Body of pancreas (tissue), 4 donors: ENCODE measurements at regions not wholly inside any gene's neighbourhood (a gene's known extent, or its start where the extent isn't known, plus 50 kb on each side); places are given as distances from the start of the nearest gene placed in this dataset.
A peak's percentile ranks its signal among the peaks of the same experiment; 100 is the strongest.

Experiments used
- ATAC-seq: fragments of 150-250 bp; one replicate; pipeline ENCODE4 v1.9.1; 2016
- DNase-seq, 4 donors: peaks; one replicate each; pipeline ENCODE4 v3.0.0-alpha.2; 2019
- H3K27ac ChIP-seq, 4 donors: fragments of 200-600 bp; sonication (generic); 1 replicate in 3 of 4; 2 replicates in 1 of 4; pipeline versions ENCODE4 v1.5.1 to v1.6.1; 2016 to 2019; ENCODE audit warnings: mild to moderate bottlenecking in 1 of 4, mixed read lengths in 1 of 4, moderate library complexity in 1 of 4
- H3K27me3 ChIP-seq, 2 donors: fragments of 200-600 bp; sonication (generic); one replicate each; pipeline ENCODE4 v1.6.0; 2016; ENCODE audit warnings: mild to moderate bottlenecking in 1 of 2
- H3K36me3 ChIP-seq, 2 donors: fragments of 200-600 bp; sonication (generic); replicated peaks in 1 of 2; 2 replicates each; pipeline ENCODE4 v1.5.1; 2016; ENCODE audit warnings: low read depth in 2 of 2; ENCODE audit not compliant: insufficient read depth in 1 of 2
- H3K4me1 ChIP-seq: fragments of 200-600 bp; sonication (generic); one replicate; pipeline ENCODE4 v1.6.0; 2016
- H3K4me3 ChIP-seq, 2 donors: fragments of 200-600 bp; sonication (generic); 1 replicate in 1 of 2; 2 replicates in 1 of 2; pipeline ENCODE4 v1.5.1; 2016 to 2019
- H3K9me3 ChIP-seq, 3 donors: fragments of 200-600 bp; sonication (generic); 1 replicate in 2 of 3; 2 replicates in 1 of 3; pipeline ENCODE4 v1.5.1; 2016
- POLR2A ChIP-seq, 3 donors: fragments of 450-650 bp; IDR thresholded peaks; one replicate each; pipeline ENCODE4 v1.6.1; 2016; ENCODE audit warnings: antibody characterized with exemption in 3 of 3, mild to moderate bottlenecking in 2 of 3
- WGBS, 2 donors: methylation state at CpG; one replicate each; pipeline ENCODE4 v1.1.5; 2017; 5-methylcytosine and 5-hydroxymethylcytosine counted together
- intact Hi-C: fragments of 100-400 bp; cut with DNase I; formaldehyde crosslinking; loops from one replicate; pipeline ENCODE4 v1.15.1; 2023
- TF ChIP-seq, protein P1 (sequence below), 7 experiments: fragments of 450-650 bp in 4 of 7; fragments of 200-600 bp in 3 of 7; sonication (generic) in 3 of 7; IDR thresholded peaks; one replicate each; pipeline ENCODE4 v1.5.1; 2016 to 2019; ENCODE audit warnings: antibody characterized with exemption in 7 of 7

GRCh38 chr2:165010556-165010955 is 55.2 kb upstream of the SLC38A11 start:
- no peaks in the 10 kb centered on the region for H3K27me3 ChIP-seq
- H3K36me3 ChIP-seq = no peaks in the 10 kb centered on the region
- H3K9me3 ChIP-seq = no peaks in the 10 kb centered on the region
- DNase-seq (no peak), ATAC-seq (no peak)
- TF ChIP-seq, protein P1, sequence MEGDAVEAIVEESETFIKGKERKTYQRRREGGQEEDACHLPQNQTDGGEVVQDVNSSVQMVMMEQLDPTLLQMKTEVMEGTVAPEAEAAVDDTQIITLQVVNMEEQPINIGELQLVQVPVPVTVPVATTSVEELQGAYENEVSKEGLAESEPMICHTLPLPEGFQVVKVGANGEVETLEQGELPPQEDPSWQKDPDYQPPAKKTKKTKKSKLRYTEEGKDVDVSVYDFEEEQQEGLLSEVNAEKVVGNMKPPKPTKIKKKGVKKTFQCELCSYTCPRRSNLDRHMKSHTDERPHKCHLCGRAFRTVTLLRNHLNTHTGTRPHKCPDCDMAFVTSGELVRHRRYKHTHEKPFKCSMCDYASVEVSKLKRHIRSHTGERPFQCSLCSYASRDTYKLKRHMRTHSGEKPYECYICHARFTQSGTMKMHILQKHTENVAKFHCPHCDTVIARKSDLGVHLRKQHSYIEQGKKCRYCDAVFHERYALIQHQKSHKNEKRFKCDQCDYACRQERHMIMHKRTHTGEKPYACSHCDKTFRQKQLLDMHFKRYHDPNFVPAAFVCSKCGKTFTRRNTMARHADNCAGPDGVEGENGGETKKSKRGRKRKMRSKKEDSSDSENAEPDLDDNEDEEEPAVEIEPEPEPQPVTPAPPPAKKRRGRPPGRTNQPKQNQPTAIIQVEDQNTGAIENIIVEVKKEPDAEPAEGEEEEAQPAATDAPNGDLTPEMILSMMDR (IDR thresholded peaks at IDR 0.05) = no peak
- H3K4me1 ChIP-seq = peaks cover 25% of the 10 kb centered on the region
- no peak overlapping the region for H3K4me3 ChIP-seq
- intact Hi-C loops = no loop called here
- 93 to 95% methylated on average over 1 of the region's 1 CpG for WGBS, 2 donors
- H3K27ac ChIP-seq = no peak overlapping the region

GRCh38 chr2:165009466-165009865 is 54.1 kb upstream of the SLC38A11 start:
- WGBS, 2 donors = 50 to 65% methylated on average over 1 of the region's 1 CpG
- no peak for DNase-seq
- H3K27me3 ChIP-seq = no peaks in the 10 kb centered on the region
- H3K27ac ChIP-seq = peak overlapping the region in 1 of 4 donors; percentile 85
- no peaks in the 10 kb centered on the region for H3K9me3 ChIP-seq
- H3K4me1 ChIP-seq = peaks cover 25% of the 10 kb centered on the region
- intact Hi-C loops = no loop called here
- TF ChIP-seq POLR2A (IDR thresholded peaks at IDR 0.05) = no peak
- TF ChIP-seq, protein P1 (IDR thresholded peaks at IDR 0.05) = no peak
- no peak overlapping the region for H3K4me3 ChIP-seq
- no peaks in the 10 kb centered on the region for H3K36me3 ChIP-seq
- no peak for ATAC-seq

DNA sequence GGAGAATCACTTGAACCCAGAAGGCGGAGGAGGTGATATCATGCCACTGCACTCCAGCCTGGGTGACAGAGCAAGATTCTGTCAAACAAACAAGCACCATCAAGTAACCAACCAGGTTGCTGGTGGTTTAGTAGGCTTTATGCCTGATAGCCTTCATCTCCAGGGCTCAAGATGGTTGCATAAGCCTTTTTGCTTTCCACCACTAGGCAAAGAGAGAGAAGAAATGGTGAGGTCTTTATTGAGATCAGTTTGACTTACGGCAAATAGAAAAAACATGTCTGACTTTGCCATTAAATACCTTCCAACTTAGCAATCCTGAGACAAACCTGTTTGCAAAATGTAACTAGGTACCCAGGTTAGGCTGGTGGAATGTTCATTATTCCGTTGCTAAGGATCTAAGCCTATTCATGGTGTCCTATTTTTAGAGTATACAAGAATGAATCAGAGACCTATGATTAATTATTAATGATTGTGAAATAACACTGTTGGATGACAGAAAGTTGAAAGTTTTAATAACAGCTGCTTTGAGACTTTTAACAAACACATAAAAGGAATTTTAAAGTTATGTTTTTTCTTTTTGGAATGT is 53.5 kb upstream of the SLC38A11 start:
- H3K4me3 ChIP-seq = no peak overlapping the region

GRCh38 chr2:165007161-165007744 is 51.9 kb upstream of the SLC38A11 start:
- intact Hi-C loops = no loop called here
- H3K9me3 ChIP-seq = no peaks in the 10 kb centered on the region
- H3K36me3 ChIP-seq = no peaks in the 10 kb centered on the region
- H3K27ac ChIP-seq = peak overlapping the region in 1 of 4 donors; percentile 2
- no peak for TF ChIP-seq POLR2A (IDR thresholded peaks at IDR 0.05)
- TF ChIP-seq, protein P1 (IDR thresholded peaks at IDR 0.05) = no peak
- H3K4me3 ChIP-seq = no peak overlapping the region
- no peak for DNase-seq
- H3K4me1 ChIP-seq = peaks cover 25% of the 10 kb centered on the region
- H3K27me3 ChIP-seq = no peaks in the 10 kb centered on the region
- WGBS, 2 donors = 72 to 87% methylated on average over 1 of the region's 1 CpG
- ATAC-seq = no peak

More for the DNA sequence above, 53.5 kb upstream of the SLC38A11 start:
- peak; percentile 99 for ATAC-seq
- H3K4me1 ChIP-seq = peaks cover 25% of the 10 kb centered on the region
- H3K9me3 ChIP-seq = no peaks in the 10 kb centered on the region
- WGBS, 2 donors = 53 to 56% methylated on average over 3 of the region's 3 CpGs
- intact Hi-C loops = no loop called here
- no peaks in the 10 kb centered on the region for H3K27me3 ChIP-seq
- no peaks in the 10 kb centered on the region for H3K36me3 ChIP-seq
- H3K27ac ChIP-seq = peak overlapping the region; percentile 41 to 85 (median 78)
- peak in 2 of 4 donors; percentile 25 to 47 for DNase-seq
- TF ChIP-seq, protein P1 (IDR thresholded peaks at IDR 0.05) = peak in 1 of 7 experiments; percentile 4
- no peak for TF ChIP-seq POLR2A (IDR thresholded peaks at IDR 0.05)
